Body of pancreas (tissue), 4 donors: ENCODE measurements at regions not wholly inside any gene's neighbourhood (a gene's known extent, or its start where the extent isn't known, plus 50 kb on each side); places are given as distances from the start of the nearest gene placed in this dataset.

Experiments
- CTCF ChIP-seq, 7 experiments: fragments of 450-650 bp in 4 of 7; fragments of 200-600 bp in 3 of 7; sonication (generic) in 3 of 7; IDR thresholded peaks; one replicate each; pipeline ENCODE4 v1.5.1; 2016 to 2019; ENCODE audit warnings: antibody characterized with exemption in 7 of 7
- POLR2A ChIP-seq, 3 donors: fragments of 450-650 bp; IDR thresholded peaks; one replicate each; pipeline ENCODE4 v1.6.1; 2016; ENCODE audit warnings: antibody characterized with exemption in 3 of 3, mild to moderate bottlenecking in 2 of 3

- TF ChIP-seq CTCF (IDR thresholded peaks at IDR 0.05) (no peak), POLR2A (IDR thresholded peaks at IDR 0.05) (no peak)
Observed at GRCh38 chr4:134117392-134118183, 84.0 kb downstream of the PABPC4L start.
